GM06990 (cell line): ENCODE measurements at regions not wholly inside any gene's neighbourhood (a gene's known extent, or its start where the extent isn't known, plus 50 kb on each side); places are given as distances from the start of the nearest gene placed in this dataset.

Experiments used
- DNase-seq: peaks from one replicate; pipeline ENCODE4 v3.0.0-alpha.2; 2011; ENCODE audit not compliant: insufficient read length; ENCODE audit errors: extremely low read depth
- H3K27me3 ChIP-seq: replicated peaks from 2 replicates; pipeline ENCODE4 v1.6.0; 2011; ENCODE audit warnings: low read length; ENCODE audit not compliant: control insufficient read depth, insufficient read depth
- H3K36me3 ChIP-seq: 2 replicates; pipeline ENCODE4 v1.5.1; 2011; ENCODE audit warnings: low read length; ENCODE audit not compliant: control insufficient read depth, insufficient read depth
- H3K4me3 ChIP-seq: replicated peaks from 2 replicates; pipeline ENCODE4 v1.5.1; 2011; ENCODE audit warnings: low read depth, mild to moderate bottlenecking, control low read depth, low read length
- CTCF ChIP-seq: IDR thresholded peaks from 2 replicates; pipeline ENCODE4 v1.5.1; 2011; ENCODE audit warnings: low read length, control low read depth, mild to moderate bottlenecking, inconsistent platforms; ENCODE audit not compliant: insufficient read depth, poor library complexity, severe bottlenecking

- H3K36me3 ChIP-seq, result no peaks in the 10 kb centered on the region
- no peak for DNase-seq
- no peak for TF ChIP-seq CTCF
- no peak overlapping the region for H3K4me3 ChIP-seq
- H3K27me3 ChIP-seq, result no peaks in the 10 kb centered on the region
These were observed 197.4 kb upstream of the TRPC5 start for GRCh38 chrX:112279940-112280339.

- no peaks in the 10 kb centered on the region for H3K36me3 ChIP-seq
- H3K4me3 ChIP-seq, result no peak overlapping the region
- H3K27me3 ChIP-seq, result no peaks in the 10 kb centered on the region
- DNase-seq, result no peak
- no peak for TF ChIP-seq CTCF
These were observed 188.4 kb upstream of the TRPC5 start for GRCh38 chrX:112270991-112271390.

- no peak for TF ChIP-seq CTCF
These were observed 183.6 kb upstream of the TRPC5 start for GRCh38 chrX:112266136-112266535.

GRCh38 chrX:112259375-112259774, 176.8 kb upstream of the TRPC5 start:
- no peak for DNase-seq
- H3K27me3 ChIP-seq, result no peaks in the 10 kb centered on the region
- TF ChIP-seq CTCF, result no peak
- no peaks in the 10 kb centered on the region for H3K36me3 ChIP-seq
- H3K4me3 ChIP-seq, result no peak overlapping the region

More at GRCh38 chrX:112266136-112266535, 183.6 kb upstream of the TRPC5 start:
- DNase-seq, result no peak
- H3K36me3 ChIP-seq, result no peaks in the 10 kb centered on the region
- H3K4me3 ChIP-seq, result no peak overlapping the region
- H3K27me3 ChIP-seq, result no peaks in the 10 kb centered on the region

GRCh38 chrX:112254896-112255295, 172.3 kb upstream of the TRPC5 start:
- no peak overlapping the region for H3K4me3 ChIP-seq
- H3K27me3 ChIP-seq, result no peaks in the 10 kb centered on the region
- no peak for DNase-seq
- no peaks in the 10 kb centered on the region for H3K36me3 ChIP-seq
- TF ChIP-seq CTCF, result no peak

- Histone ChIP-seq H3K36me3 (no peaks in the 10 kb centered on the region), H3K4me3 (no peak overlapping the region), H3K27me3 (no peaks in the 10 kb centered on the region)
- TF ChIP-seq CTCF, result no peak
- no peak for DNase-seq
These were observed 165.1 kb upstream of the TRPC5 start for GRCh38 chrX:112247714-112248113.
